Eye (tissue), 1 donor: ENCODE measurements at regions not wholly inside any gene's neighbourhood (a gene's known extent, or its start where the extent isn't known, plus 50 kb on each side); places are given as distances from the start of the nearest gene placed in this dataset.

ENCODE experiments used
- DNase-seq: peaks from one replicate; pipeline ENCODE4 v3.0.0-alpha.2; 2015

DNA sequence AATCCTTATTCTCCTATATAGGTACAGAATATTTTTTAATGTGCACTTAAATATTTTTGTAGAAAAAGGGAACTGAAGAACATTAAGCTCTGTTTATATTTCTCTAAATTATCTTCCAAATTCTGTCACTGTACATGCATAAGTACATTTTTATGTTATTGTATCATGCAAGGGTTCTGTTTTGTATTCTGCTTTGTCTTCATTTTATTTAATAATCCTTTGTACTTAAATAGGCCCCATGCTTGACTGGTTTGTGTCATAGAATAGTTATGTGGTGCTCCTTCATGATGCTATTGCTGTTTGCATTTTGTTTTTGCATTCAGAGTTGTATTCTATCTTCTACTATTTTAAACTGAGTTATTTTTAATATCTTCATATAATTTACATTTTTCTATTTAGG is 111.9 kb upstream of the EDNRA start:
- peak; percentile 30 for DNase-seq

DNA sequence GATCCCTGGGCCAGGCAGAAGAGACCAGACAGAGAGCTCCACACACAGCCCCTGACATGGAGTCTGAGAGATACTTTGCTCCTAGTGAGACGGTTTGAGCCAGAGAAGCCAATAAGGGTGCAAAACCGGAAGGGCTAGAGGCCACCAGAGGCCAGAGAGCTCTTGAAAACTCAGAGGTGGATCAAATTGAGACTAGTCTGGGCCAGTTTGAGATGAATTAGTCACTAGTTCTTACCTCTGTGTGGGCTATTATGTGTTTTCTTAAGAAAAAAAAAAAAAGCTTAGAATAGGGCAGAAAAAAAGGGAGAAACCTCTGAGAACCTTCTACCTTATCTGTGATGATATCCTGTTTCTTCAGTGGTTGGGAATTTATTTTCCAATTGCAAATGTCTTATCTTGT is 110.4 kb upstream of the EDNRA start:
- no peak for DNase-seq

DNA sequence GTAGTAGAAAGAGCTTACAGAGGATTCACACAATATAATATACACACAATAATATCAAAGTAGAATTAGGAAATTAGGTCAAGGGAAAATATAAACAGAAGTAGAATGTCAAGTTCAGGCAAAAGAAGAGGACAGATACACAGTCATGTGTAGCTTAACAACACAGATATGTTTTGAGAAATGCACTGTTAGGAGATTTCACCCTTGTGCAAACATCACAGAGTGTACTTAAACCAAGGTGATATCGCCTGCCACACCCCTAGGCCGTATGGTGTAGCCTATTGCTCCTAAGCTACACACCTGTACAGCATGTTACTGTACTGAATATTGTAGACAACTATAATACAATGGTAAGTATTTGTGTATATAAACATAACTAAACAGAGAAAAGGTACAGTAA is 110.0 kb upstream of the EDNRA start:
- no peak for DNase-seq

DNA sequence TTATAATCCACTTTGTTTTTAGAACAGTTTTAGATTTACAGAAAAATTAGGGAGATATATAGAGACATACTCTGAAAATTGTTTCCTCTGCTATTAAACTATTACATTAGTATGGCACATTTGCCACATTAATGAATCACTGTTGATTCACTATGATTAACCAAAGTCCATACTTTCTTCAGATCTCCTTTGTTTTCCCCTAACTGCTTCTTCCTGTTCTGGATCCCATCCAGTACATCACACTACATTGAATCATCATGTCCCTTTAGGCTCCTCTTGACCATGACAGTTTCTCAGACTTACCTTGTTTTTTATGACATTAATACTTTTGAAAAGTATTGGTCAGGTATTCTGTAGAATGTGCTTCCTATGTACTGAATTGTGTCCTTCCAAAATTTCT is 109.2 kb upstream of the EDNRA start:
- no peak for DNase-seq

DNA sequence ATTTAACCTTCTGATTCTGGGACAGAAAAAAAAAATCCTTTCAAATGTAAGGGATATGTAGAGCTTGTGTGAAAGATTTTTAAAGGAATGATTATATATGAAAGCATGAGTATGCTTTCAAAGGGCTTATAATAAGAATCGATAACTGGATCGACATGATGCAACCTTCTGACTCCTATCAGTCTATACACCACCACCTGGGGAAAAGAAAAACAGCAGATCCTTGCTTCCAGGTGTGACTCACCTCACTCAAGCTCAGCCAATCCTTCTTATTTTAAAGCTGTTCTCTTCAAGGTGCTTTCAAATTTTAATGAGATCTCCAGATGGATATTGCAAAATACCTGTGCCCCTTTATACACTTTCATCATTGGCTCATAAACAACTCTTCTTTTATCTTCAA is 102.1 kb upstream of the EDNRA start:
- no peak for DNase-seq

DNA sequence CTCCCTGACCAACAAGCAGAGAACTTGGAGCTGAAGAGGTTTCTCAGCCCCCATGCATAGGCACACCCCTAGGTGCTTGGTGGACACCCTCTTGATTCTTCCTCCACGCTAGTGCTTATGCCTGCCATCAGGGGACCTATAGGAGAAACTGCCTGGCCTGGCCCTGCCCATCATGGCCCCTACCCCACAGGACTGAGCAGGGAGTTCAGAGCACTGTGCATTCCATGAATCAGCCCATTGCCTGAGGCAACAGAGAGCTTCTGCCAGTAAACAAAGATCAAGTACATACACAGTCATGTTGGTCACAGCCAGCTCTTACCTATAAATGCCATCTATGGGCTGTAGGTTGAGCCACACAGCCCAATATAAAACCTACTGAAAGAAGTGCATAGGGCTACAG is 99.1 kb upstream of the EDNRA start:
- DNase-seq: no peak

DNA sequence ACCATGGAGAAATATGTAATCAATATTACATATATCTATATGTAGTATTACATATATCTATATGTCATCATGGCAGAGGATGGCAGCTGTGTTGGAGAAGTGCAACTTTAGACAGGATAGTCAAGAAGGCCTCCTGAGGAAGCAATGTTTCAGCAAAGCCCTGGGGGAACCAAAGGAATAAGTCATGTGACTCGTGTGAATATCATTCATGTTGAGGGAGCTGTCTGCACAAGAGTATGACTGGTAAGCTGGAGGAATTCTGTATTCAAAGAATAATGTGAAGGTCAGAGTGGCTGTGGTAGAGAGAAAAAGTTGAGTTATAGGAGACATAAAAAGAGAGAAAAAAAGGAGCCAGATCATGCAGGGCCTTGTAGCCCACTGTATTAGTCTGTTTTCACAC is 92.9 kb upstream of the EDNRA start:
- DNase-seq: no peak

DNA sequence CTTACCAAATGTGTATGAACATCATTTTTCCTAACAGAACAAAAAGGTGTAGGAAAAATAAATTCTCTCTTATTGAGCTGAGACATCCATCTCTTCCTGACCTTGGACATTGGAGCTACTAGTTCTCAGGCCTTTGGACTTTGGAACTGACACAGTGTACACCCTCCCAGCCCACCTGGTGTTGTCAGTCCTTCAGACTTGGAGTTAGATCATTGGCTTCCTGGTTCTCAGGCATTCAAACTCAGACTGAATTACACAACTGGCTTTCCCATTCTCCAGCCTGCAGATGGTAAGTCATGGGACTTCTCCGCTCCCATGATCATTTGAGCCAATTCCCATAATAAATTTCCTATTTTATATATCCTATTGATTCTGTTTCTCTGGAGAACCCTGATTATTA is 84.8 kb upstream of the EDNRA start:
- no peak for DNase-seq

DNA sequence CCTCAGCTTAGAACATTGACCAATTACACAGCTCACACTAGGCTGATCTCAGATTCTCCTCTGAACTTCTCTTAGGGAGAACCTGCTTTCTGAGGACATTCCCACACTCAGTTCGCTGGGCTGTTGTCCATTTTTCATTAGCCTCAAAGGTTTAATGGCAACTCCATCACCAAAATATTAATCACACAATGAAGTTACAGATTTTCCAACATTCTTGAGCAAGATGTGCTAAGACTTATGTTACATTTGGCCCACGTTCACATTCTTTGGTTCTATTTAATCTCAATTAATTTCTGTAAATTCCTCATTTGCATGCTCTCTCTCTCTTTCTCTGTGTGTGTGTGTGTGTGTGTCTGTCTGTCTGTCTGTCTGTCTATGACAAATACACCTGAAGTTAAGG is 82.3 kb upstream of the EDNRA start:
- DNase-seq: no peak

DNA sequence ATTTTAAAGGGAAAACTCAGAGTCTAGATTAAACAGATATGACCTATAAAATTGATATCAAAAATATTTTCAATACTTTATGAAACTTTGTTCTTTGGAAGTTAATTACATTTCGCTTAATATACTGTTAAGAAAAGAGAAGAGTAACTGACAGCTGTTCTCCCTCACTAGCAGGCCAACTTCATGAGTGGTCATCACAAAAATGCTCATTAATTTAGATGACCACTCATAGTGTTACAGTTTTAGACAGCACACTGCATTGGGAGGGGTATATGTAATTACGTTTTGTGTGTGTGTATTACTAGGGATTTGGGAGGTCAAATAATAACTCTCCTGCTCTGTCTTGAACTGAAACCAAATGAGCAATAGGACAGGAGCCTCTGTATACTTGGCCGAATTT is 80.2 kb upstream of the EDNRA start:
- DNase-seq: no peak

DNA sequence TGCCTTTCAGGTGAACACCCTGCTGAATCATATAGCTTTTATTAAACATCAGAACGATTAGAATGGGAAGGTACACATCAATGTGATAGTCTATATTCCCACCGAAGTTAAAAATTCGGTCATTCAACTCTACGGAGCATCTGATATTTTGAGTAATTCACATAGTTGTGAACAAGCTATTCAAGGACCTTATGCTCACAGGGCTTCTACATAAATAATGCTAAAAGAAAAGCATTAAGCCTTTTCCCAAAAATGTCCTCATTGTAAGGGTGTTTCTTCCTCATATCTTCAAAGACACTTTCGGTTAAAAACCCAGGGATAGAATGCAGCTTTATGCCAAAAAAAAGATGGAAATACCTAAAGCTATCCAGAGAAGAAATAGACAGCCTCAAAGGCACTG is 79.7 kb upstream of the EDNRA start:
- no peak for DNase-seq

DNA sequence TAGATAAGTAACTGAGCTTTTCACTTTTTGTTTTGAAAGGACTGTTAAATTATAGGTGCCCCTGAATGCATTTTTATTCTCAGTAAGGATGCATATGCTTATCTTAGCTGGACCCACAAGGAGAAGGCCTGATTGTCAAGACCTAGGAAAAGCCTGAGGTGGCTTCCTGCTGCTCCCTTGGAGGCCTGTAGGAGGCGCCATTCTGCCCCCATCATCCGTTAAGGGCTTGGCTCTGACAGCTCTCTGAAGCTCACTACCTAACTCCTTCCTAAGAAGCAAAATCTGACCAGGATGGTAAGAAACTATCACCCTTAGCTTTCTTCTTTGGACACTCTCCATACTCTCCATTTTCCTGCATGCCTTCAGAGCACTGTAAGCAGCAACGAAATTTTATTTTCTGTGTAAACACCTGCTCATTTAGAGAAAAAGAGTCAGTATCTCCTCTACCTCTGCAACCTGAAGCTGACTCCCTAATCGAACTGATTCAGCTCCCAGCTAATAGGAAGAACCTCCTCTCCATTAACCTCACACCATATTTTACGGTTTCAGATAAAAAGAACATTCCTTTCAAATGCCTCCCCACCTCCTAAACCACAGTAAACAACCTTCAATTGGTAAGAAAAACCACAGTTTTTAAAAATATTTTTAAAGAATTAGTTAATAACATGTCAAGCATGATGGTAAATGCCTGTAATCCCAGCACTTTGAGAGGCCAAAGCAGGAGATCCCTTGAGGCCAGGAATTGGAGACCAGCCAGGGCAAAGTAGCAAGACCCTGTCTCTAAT is 73.4 kb upstream of the EDNRA start:
- no peak for DNase-seq

DNA sequence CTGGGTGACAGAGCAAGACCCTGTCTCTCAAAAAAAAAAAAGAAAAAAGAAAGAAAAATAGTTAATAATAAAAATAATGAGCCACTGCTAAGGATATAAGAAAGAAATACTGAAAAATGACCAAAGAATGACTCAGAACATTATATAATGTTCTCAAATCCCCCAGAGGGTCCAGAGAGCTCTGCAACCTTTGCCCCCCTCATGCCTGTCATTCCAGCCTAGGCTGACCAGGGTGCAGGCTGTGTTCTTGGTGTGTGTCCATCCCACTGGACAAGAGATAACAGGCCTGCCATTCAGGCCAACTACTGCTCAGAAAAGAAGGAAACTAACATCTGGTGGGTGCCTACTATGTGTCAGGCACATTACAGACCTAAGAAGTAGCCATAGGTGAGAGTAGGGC is 72.7 kb upstream of the EDNRA start:
- DNase-seq: no peak

DNA sequence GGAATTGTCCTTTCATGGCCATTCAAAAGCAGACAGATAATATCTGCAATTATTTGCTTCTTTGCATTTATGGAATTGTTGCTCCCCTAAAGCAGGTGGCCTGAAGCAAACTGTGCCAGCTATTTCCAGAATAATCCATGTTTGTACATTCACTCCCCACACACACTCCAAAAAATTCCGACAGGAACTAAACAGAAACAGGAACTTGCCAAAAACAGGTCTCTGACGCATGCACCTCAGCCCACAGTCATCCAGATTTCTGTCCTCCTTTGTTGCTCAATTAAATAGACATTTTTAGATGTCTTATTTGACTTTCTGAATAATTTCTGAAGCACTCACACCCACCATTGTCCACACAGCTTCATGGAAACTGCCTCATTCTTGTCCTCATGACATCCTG is 71.5 kb upstream of the EDNRA start:
- DNase-seq: no peak

DNA sequence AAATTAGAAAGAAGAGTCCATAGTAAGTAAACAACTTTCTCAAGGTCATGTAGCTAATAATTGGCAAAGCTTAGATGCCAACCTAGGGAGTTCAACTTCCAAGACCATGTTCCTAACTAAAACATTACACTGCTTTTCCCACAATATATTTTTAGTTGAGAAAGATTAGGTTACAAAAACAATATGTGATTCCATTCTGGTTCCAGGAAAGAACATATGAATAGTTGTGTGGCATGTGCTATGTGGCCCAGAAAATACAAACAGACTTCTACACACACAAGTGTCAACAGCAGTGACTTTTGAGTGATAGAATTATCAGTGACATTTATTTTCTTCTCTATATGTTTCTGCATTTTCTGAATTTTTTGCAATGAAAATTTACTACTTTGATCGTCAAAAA is 62.7 kb upstream of the EDNRA start:
- DNase-seq: no peak

DNA sequence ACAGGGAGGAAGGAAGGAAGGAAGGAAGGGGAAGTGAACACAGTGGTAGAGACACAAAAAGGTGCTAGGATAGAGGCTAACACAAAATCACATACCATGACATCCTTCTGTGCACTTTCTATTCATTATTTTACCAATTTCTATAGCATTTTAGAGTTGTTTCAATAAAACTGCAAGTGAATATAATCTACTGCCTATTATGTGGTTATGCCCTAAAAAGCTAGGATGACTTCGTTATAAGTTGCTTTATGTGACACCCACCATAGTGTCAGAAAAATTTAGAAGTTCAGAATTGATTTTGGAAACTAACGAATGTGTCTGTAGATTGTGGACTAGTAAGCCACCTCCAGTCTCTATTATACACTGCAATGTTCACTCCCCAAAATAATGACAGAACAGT is 59.4 kb upstream of the EDNRA start:
- no peak for DNase-seq

DNA sequence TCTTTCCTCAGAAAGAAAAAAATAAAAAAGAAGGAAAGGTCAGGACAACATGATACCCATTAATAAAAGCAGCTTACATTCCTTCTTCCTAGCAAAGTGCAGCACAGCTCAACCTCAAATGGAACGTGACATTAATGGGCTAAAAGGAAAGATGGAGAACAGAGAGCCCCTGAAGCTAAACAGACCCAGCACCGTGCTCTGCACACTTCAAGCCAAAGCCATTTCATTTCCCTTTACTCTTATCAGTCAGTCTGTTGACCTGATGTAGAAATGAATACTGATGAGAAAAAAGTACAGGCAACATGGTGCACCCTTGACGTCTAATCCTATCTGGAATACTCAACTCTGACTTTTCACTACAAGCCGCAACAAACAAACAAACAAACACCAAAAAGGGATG is 57.7 kb upstream of the EDNRA start:
- no peak for DNase-seq

DNA sequence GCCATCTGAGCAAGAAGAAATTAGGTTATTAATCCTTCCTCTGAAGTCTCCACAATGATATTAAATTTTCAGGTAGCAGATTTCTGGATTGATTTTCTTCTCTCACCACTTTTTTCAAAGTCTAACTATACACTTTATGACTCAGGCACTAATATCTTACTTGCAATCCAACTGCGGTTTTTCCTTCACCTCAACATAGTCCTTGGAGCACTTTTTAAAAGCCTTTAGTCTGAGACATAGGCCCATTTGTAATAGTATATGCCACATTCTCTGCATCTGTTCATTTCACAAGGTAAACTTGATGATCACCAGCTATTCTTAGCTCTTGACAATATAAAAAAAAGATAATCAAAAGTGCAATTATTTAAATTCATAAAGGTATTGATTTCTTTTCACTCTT is 55.9 kb upstream of the EDNRA start:
- DNase-seq: no peak

DNA sequence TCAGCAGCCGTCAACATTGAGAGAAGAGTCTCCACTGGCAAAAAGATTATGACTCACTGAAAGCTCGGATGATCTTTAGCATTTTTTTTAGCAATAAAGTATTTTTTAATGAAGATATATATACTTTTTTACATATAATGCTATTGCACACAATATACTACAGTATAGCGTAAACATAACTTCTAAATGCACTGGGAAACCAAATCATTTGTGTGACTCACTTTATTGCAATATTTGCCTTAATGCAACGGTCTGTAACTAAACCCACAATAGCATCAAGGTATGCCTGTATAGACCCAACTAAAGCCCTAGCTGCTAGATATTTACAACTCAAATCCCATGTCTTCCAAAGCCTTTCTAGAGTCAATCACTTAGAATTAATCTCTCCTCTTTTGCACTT is 52.3 kb upstream of the EDNRA start:
- no peak for DNase-seq

DNA sequence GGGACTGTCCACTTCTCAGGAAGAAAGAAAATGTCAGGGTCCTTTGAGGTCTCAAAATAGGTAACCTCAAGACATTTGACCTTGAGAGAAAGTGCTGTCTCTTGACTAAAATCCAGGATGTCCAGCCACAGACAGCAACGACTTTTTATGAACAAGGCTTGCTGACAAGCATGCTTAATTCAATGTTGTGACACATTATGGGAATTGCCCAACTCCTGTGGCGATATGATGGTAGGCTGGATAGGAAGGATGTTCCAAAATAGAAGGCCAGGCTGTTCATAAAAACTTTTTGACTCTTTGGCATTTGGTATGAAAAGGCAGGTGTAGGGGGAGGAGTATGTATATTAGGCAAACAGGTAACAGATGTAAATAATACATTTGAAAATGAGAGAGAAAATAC is 50.8 kb upstream of the EDNRA start:
- DNase-seq: no peak
